Mammary epithelial cell (primary cell): ENCODE measurements at regions not wholly inside any gene's neighbourhood (a gene's known extent, or its start where the extent isn't known, plus 50 kb on each side); places are given as distances from the start of the nearest gene placed in this dataset.

Experiments
- CTCF ChIP-seq, 2 donors: IDR thresholded peaks in 1 of 2; conservative IDR thresholded peaks in 1 of 2; 2 replicates each; pipeline ENCODE4 v1.5.1; 2011 to 2012; ENCODE audit warnings: inconsistent platforms in 2 of 2, low read length in 2 of 2, mild to moderate bottlenecking in 2 of 2, control low read depth in 1 of 2, low read depth in 1 of 2; ENCODE audit not compliant: insufficient read depth in 1 of 2; ENCODE audit errors: extremely low read depth in 1 of 2
- EZH2 ChIP-seq: IDR thresholded peaks from 2 replicates; pipeline ENCODE4 v1.6.1; 2012; ENCODE audit warnings: low read length, inconsistent platforms, borderline replicate concordance

GRCh38 chr4:103778221-103778620, 58.4 kb upstream of the TACR3 start:
- TF ChIP-seq CTCF (conservative IDR thresholded peaks at IDR 0.05 in 1 of 2, IDR thresholded peaks at IDR 0.05 in 1 of 2; ENCODE audit: extremely low read depth in 1 of 2, insufficient read depth in 1 of 2, low read depth in 1 of 2, low read length in 2 of 2) (no peak), EZH2 (no peak)
